GM23338 (cell line): ENCODE measurements at regions not wholly inside any gene's neighbourhood (a gene's known extent, or its start where the extent isn't known, plus 50 kb on each side); places are given as distances from the start of the nearest gene placed in this dataset.

Experiments used
- CREB1 ChIP-seq: fragments of 250-450 bp; sonication (Bioruptor Pico); IDR thresholded peaks from 2 replicates; pipeline ENCODE4 v1.5.0; 2020; ENCODE audit warnings: low read depth, mild to moderate bottlenecking, moderate library complexity
- EZH2 ChIP-seq: fragments of 200-600 bp; sonication (generic); IDR thresholded peaks from one replicate; pipeline ENCODE4 v1.8.0; 2017; ENCODE audit warnings: antibody characterized with exemption, mild to moderate bottlenecking, low read depth; ENCODE audit not compliant: unreplicated experiment
- EZH2phosphoT487 ChIP-seq: fragments of 200-600 bp; sonication (generic); IDR thresholded peaks from one replicate; pipeline ENCODE4 v1.8.1; 2018; ENCODE audit warnings: antibody characterized with exemption; ENCODE audit not compliant: unreplicated experiment
- JUNB ChIP-seq: IDR thresholded peaks from one replicate; pipeline ENCODE4 v1.6.1; 2016; ENCODE audit warnings: antibody characterized with exemption; ENCODE audit not compliant: unreplicated experiment
- NANOG ChIP-seq: IDR thresholded peaks from 2 replicates; pipeline ENCODE4 v1.6.1; 2016; ENCODE audit warnings: antibody characterized with exemption, borderline replicate concordance
- POLR2AphosphoS5 ChIP-seq: IDR thresholded peaks from 2 replicates; pipeline ENCODE4 v1.6.1; 2016; ENCODE audit warnings: antibody characterized with exemption, low read depth
- STAT1 ChIP-seq: IDR thresholded peaks from one replicate; pipeline ENCODE4 v1.6.1; 2016; ENCODE audit warnings: antibody characterized with exemption; ENCODE audit not compliant: unreplicated experiment
- ZNF114 ChIP-seq: fragments of 250-450 bp; sonication (Bioruptor Pico); IDR thresholded peaks from 2 replicates; pipeline ENCODE4 v1.5.0; 2020; ENCODE audit warnings: mild to moderate bottlenecking, moderate library complexity
- ZNF331 ChIP-seq: fragments of 250-450 bp; sonication (Bioruptor Pico); IDR thresholded peaks from 2 replicates; pipeline ENCODE4 v1.5.0; 2020; ENCODE audit warnings: low read depth, mild to moderate bottlenecking, moderate library complexity
- TF ChIP-seq, protein P1 (sequence below), 2 experiments: fragments of 200-600 bp in 1 of 2; sonication (generic) in 1 of 2; conservative IDR thresholded peaks; 2 replicates each; pipeline versions ENCODE4 v1.5.1 to v1.6.1; 2016 to 2017; ENCODE audit warnings: antibody characterized with exemption in 2 of 2, low read depth in 2 of 2, mild to moderate bottlenecking in 2 of 2, moderate library complexity in 1 of 2
- TF ChIP-seq, protein P2 (sequence below): IDR thresholded peaks from 2 replicates; pipeline ENCODE4 v1.6.1; 2016; ENCODE audit warnings: antibody characterized with exemption
- TF ChIP-seq, protein P3 (sequence below): IDR thresholded peaks from one replicate; pipeline ENCODE4 v1.6.1; 2018; ENCODE audit warnings: antibody characterized with exemption; ENCODE audit not compliant: unreplicated experiment
- TF ChIP-seq, protein P4 (sequence below): fragments of 250-450 bp; sonication (Bioruptor Pico); IDR thresholded peaks from 2 replicates; pipeline ENCODE4 v1.5.0; 2020; ENCODE audit warnings: mild to moderate bottlenecking, moderate library complexity

DNA sequence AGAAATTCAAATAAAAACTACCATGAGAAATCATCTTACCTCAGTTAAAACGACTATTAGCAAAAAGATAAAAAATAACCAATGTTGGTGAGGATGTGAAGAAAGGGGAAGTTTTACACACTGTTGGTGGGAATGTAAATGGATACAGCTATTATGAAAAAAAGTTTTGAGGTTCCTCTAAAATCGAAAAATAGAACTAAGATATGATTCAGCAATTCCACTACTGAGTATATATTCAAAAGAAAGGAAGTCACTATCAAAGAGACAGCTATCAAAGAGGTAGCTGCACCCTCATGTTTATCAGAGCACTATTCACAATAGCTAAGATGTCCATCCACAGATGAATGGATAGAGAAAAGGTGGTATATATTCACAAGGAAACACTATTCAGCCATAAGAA, 1888.4 kb downstream of the MAT2B start:
- TF ChIP-seq, protein P1, sequence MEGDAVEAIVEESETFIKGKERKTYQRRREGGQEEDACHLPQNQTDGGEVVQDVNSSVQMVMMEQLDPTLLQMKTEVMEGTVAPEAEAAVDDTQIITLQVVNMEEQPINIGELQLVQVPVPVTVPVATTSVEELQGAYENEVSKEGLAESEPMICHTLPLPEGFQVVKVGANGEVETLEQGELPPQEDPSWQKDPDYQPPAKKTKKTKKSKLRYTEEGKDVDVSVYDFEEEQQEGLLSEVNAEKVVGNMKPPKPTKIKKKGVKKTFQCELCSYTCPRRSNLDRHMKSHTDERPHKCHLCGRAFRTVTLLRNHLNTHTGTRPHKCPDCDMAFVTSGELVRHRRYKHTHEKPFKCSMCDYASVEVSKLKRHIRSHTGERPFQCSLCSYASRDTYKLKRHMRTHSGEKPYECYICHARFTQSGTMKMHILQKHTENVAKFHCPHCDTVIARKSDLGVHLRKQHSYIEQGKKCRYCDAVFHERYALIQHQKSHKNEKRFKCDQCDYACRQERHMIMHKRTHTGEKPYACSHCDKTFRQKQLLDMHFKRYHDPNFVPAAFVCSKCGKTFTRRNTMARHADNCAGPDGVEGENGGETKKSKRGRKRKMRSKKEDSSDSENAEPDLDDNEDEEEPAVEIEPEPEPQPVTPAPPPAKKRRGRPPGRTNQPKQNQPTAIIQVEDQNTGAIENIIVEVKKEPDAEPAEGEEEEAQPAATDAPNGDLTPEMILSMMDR (conservative IDR thresholded peaks at IDR 0.05; ENCODE audit: low read depth in 2 of 2) = no peak
- TF ChIP-seq EZH2phosphoT487 (no peak), EZH2 (no peak), CREB1 (CRISPR knock-in tag) (no peak), JUNB (no peak), POLR2AphosphoS5 (no peak), NANOG (no peak), ZNF114 (CRISPR knock-in tag) (no peak), STAT1 (no peak), ZNF331 (CRISPR knock-in tag) (no peak)
- TF ChIP-seq, protein P2, sequence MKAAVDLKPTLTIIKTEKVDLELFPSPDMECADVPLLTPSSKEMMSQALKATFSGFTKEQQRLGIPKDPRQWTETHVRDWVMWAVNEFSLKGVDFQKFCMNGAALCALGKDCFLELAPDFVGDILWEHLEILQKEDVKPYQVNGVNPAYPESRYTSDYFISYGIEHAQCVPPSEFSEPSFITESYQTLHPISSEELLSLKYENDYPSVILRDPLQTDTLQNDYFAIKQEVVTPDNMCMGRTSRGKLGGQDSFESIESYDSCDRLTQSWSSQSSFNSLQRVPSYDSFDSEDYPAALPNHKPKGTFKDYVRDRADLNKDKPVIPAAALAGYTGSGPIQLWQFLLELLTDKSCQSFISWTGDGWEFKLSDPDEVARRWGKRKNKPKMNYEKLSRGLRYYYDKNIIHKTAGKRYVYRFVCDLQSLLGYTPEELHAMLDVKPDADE = no peak
- TF ChIP-seq, protein P3, sequence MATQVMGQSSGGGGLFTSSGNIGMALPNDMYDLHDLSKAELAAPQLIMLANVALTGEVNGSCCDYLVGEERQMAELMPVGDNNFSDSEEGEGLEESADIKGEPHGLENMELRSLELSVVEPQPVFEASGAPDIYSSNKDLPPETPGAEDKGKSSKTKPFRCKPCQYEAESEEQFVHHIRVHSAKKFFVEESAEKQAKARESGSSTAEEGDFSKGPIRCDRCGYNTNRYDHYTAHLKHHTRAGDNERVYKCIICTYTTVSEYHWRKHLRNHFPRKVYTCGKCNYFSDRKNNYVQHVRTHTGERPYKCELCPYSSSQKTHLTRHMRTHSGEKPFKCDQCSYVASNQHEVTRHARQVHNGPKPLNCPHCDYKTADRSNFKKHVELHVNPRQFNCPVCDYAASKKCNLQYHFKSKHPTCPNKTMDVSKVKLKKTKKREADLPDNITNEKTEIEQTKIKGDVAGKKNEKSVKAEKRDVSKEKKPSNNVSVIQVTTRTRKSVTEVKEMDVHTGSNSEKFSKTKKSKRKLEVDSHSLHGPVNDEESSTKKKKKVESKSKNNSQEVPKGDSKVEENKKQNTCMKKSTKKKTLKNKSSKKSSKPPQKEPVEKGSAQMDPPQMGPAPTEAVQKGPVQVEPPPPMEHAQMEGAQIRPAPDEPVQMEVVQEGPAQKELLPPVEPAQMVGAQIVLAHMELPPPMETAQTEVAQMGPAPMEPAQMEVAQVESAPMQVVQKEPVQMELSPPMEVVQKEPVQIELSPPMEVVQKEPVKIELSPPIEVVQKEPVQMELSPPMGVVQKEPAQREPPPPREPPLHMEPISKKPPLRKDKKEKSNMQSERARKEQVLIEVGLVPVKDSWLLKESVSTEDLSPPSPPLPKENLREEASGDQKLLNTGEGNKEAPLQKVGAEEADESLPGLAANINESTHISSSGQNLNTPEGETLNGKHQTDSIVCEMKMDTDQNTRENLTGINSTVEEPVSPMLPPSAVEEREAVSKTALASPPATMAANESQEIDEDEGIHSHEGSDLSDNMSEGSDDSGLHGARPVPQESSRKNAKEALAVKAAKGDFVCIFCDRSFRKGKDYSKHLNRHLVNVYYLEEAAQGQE = no peak
- TF ChIP-seq, protein P4, sequence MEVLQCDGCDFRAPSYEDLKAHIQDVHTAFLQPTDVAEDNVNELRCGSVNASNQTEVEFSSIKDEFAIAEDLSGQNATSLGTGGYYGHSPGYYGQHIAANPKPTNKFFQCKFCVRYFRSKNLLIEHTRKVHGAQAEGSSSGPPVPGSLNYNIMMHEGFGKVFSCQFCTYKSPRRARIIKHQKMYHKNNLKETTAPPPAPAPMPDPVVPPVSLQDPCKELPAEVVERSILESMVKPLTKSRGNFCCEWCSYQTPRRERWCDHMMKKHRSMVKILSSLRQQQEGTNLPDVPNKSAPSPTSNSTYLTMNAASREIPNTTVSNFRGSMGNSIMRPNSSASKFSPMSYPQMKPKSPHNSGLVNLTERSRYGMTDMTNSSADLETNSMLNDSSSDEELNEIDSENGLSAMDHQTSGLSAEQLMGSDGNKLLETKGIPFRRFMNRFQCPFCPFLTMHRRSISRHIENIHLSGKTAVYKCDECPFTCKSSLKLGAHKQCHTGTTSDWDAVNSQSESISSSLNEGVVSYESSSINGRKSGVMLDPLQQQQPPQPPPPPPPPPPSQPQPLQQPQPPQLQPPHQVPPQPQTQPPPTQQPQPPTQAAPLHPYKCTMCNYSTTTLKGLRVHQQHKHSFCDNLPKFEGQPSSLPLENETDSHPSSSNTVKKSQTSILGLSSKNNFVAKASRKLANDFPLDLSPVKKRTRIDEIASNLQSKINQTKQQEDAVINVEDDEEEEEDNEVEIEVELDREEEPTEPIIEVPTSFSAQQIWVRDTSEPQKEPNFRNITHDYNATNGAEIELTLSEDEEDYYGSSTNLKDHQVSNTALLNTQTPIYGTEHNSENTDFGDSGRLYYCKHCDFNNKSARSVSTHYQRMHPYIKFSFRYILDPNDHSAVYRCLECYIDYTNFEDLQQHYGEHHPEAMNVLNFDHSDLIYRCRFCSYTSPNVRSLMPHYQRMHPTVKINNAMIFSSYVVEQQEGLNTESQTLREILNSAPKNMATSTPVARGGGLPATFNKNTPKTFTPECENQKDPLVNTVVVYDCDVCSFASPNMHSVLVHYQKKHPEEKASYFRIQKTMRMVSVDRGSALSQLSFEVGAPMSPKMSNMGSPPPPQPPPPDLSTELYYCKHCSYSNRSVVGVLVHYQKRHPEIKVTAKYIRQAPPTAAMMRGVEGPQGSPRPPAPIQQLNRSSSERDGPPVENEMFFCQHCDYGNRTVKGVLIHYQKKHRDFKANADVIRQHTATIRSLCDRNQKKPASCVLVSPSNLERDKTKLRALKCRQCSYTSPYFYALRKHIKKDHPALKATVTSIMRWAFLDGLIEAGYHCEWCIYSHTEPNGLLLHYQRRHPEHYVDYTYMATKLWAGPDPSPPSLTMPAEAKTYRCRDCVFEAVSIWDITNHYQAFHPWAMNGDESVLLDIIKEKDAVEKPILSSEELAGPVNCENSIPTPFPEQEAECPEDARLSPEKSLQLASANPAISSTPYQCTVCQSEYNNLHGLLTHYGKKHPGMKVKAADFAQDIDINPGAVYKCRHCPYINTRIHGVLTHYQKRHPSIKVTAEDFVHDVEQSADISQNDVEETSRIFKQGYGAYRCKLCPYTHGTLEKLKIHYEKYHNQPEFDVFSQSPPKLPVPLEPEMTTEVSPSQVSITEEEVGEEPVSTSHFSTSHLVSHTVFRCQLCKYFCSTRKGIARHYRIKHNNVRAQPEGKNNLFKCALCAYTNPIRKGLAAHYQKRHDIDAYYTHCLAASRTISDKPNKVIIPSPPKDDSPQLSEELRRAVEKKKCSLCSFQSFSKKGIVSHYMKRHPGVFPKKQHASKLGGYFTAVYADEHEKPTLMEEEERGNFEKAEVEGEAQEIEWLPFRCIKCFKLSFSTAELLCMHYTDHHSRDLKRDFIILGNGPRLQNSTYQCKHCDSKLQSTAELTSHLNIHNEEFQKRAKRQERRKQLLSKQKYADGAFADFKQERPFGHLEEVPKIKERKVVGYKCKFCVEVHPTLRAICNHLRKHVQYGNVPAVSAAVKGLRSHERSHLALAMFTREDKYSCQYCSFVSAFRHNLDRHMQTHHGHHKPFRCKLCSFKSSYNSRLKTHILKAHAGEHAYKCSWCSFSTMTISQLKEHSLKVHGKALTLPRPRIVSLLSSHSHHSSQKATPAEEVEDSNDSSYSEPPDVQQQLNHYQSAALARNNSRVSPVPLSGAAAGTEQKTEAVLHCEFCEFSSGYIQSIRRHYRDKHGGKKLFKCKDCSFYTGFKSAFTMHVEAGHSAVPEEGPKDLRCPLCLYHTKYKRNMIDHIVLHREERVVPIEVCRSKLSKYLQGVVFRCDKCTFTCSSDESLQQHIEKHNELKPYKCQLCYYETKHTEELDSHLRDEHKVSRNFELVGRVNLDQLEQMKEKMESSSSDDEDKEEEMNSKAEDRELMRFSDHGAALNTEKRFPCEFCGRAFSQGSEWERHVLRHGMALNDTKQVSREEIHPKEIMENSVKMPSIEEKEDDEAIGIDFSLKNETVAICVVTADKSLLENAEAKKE (CRISPR knock-in tag) = no peak
